ENCODE measurements at regions not wholly inside any gene's neighbourhood (a gene's known extent, or its start where the extent isn't known, plus 50 kb on each side); places are given as distances from the start of the nearest gene placed in this dataset.

- TF ChIP-seq POLR2A (IDR thresholded peaks at IDR 0.05) (no peak), CTCF (IDR thresholded peaks at IDR 0.05) (no peak)
Observed at GRCh38 chr12:25741917-25742316, 188.8 kb upstream of the LMNTD1 start.

Data from testis (tissue), 2 donors.